ENCODE measurements at regions not wholly inside any gene's neighbourhood (a gene's known extent, or its start where the extent isn't known, plus 50 kb on each side); places are given as distances from the start of the nearest gene placed in this dataset.

- no peak overlapping the region for H3K4ac ChIP-seq (ENCODE audit: low read depth, low read length)
- H4K8ac ChIP-seq (ENCODE audit: low read depth, low read length): no peak overlapping the region
- no peak overlapping the region for H2BK5ac ChIP-seq (ENCODE audit: low read length)
- H2AK5ac ChIP-seq (ENCODE audit: low read length): no peak overlapping the region
- no peak overlapping the region for H4K5ac ChIP-seq (ENCODE audit: low read length)
- no peak overlapping the region for H2BK120ac ChIP-seq (ENCODE audit: low read depth, low read length)
- H3K18ac ChIP-seq (ENCODE audit: low read length): no peak overlapping the region
- H3K4me2 ChIP-seq (ENCODE audit: low read length): no peak overlapping the region
- H3K79me2 ChIP-seq (ENCODE audit: control insufficient read depth, insufficient read depth, low read length): no peaks in the 10 kb centered on the region
- H2BK15ac ChIP-seq (replicated peaks; ENCODE audit: low read depth): no peak overlapping the region
- no peak for DNase-seq
- no peak overlapping the region for H3K9ac ChIP-seq (ENCODE audit: low read length)
- no peaks in the 10 kb centered on the region for H3K4me1 ChIP-seq (ENCODE audit: control insufficient read depth, low read depth, low read length)
- H3K56ac ChIP-seq (ENCODE audit: low read length): no peak overlapping the region
- no peak overlapping the region for H3K27ac ChIP-seq (ENCODE audit: low read depth, low read length)
- H3K4me3 ChIP-seq (ENCODE audit: low read length): no peak overlapping the region
- H3K27me3 ChIP-seq (ENCODE audit: insufficient read depth, low read length, poor library complexity): no peaks in the 10 kb centered on the region
- no CpG with 5 or more reads among the region's 1 CpG for WGBS (ENCODE audit: extremely low coverage, insufficient coverage, low lambda C conversion rate)
- no peak overlapping the region for H3K23ac ChIP-seq (ENCODE audit: low read length)
- no peaks in the 10 kb centered on the region for H3K36me3 ChIP-seq (ENCODE audit: control insufficient read depth, insufficient read depth, low read length)
- no peaks in the 10 kb centered on the region for H3K79me1 ChIP-seq (ENCODE audit: low read length)
These were observed 814.4 kb downstream of the FSCB start for GRCh38 chr14:43692706-43693105.

GRCh38 chr14:43687921-43688320, 819.2 kb downstream of the FSCB start:
- no CpG with 5 or more reads among the region's 3 CpGs for WGBS (ENCODE audit: extremely low coverage, insufficient coverage, low lambda C conversion rate)
- no peak overlapping the region for H2BK120ac ChIP-seq (ENCODE audit: low read depth, low read length)
- H4K5ac ChIP-seq (ENCODE audit: low read length): no peak overlapping the region
- H3K4me2 ChIP-seq (ENCODE audit: low read length): no peak overlapping the region
- H3K23ac ChIP-seq (ENCODE audit: low read length): no peak overlapping the region
- no peak overlapping the region for H2BK5ac ChIP-seq (ENCODE audit: low read length)
- H3K79me1 ChIP-seq (ENCODE audit: low read length): no peaks in the 10 kb centered on the region
- H3K56ac ChIP-seq (ENCODE audit: low read length): no peak overlapping the region
- no peak overlapping the region for H3K9ac ChIP-seq (ENCODE audit: low read length)
- no peak overlapping the region for H2AK5ac ChIP-seq (ENCODE audit: low read length)
- H3K4me3 ChIP-seq (ENCODE audit: low read length): no peak overlapping the region
- H4K8ac ChIP-seq (ENCODE audit: low read depth, low read length): no peak overlapping the region
- no peaks in the 10 kb centered on the region for H3K79me2 ChIP-seq (ENCODE audit: control insufficient read depth, insufficient read depth, low read length)
- no peak overlapping the region for H3K27ac ChIP-seq (ENCODE audit: low read depth, low read length)
- no peaks in the 10 kb centered on the region for H3K27me3 ChIP-seq (ENCODE audit: insufficient read depth, low read length, poor library complexity)
- H2BK15ac ChIP-seq (replicated peaks; ENCODE audit: low read depth): no peak overlapping the region
- no peaks in the 10 kb centered on the region for H3K36me3 ChIP-seq (ENCODE audit: control insufficient read depth, insufficient read depth, low read length)
- H3K4ac ChIP-seq (ENCODE audit: low read depth, low read length): no peak overlapping the region
- H3K18ac ChIP-seq (ENCODE audit: low read length): no peak overlapping the region
- DNase-seq: peak; percentile 30
- no peaks in the 10 kb centered on the region for H3K4me1 ChIP-seq (ENCODE audit: control insufficient read depth, low read depth, low read length)

GRCh38 chr14:43677581-43677980, 829.5 kb downstream of the FSCB start:
- Histone ChIP-seq H2AK5ac (ENCODE audit: low read length) (no peak overlapping the region), H3K4ac (ENCODE audit: low read depth, low read length) (no peak overlapping the region), H3K9ac (ENCODE audit: low read length) (no peak overlapping the region), H2BK5ac (ENCODE audit: low read length) (no peak overlapping the region), H3K4me3 (ENCODE audit: low read length) (no peak overlapping the region), H3K79me2 (ENCODE audit: control insufficient read depth, insufficient read depth, low read length) (no peaks in the 10 kb centered on the region), H3K56ac (ENCODE audit: low read length) (no peak overlapping the region), H3K18ac (ENCODE audit: low read length) (no peak overlapping the region), H2BK15ac (replicated peaks; ENCODE audit: low read depth) (no peak overlapping the region), H2BK120ac (ENCODE audit: low read depth, low read length) (no peak overlapping the region), H3K27me3 (ENCODE audit: insufficient read depth, low read length, poor library complexity) (no peaks in the 10 kb centered on the region), H3K79me1 (ENCODE audit: low read length) (no peaks in the 10 kb centered on the region), H4K8ac (ENCODE audit: low read depth, low read length) (no peak overlapping the region), H3K36me3 (ENCODE audit: control insufficient read depth, insufficient read depth, low read length) (no peaks in the 10 kb centered on the region), H3K27ac (ENCODE audit: low read depth, low read length) (no peak overlapping the region), H3K4me1 (ENCODE audit: control insufficient read depth, low read depth, low read length) (no peaks in the 10 kb centered on the region), H4K5ac (ENCODE audit: low read length) (no peak overlapping the region), H3K4me2 (ENCODE audit: low read length) (no peak overlapping the region), H3K23ac (ENCODE audit: low read length) (no peak overlapping the region)
- WGBS (ENCODE audit: extremely low coverage, insufficient coverage, low lambda C conversion rate): no CpG with 5 or more reads among the region's 1 CpG
- no peak for DNase-seq

GRCh38 chr14:43674273-43674672, 832.8 kb downstream of the FSCB start:
- H3K4me1 ChIP-seq (ENCODE audit: control insufficient read depth, low read depth, low read length): no peaks in the 10 kb centered on the region
- no peak overlapping the region for H2BK5ac ChIP-seq (ENCODE audit: low read length)
- no peaks in the 10 kb centered on the region for H3K79me2 ChIP-seq (ENCODE audit: control insufficient read depth, insufficient read depth, low read length)
- no peak overlapping the region for H2BK120ac ChIP-seq (ENCODE audit: low read depth, low read length)
- no peak overlapping the region for H2AK5ac ChIP-seq (ENCODE audit: low read length)
- no peak overlapping the region for H4K8ac ChIP-seq (ENCODE audit: low read depth, low read length)
- H3K4ac ChIP-seq (ENCODE audit: low read depth, low read length): no peak overlapping the region
- DNase-seq: no peak
- H3K18ac ChIP-seq (ENCODE audit: low read length): no peak overlapping the region
- no peak overlapping the region for H3K4me2 ChIP-seq (ENCODE audit: low read length)
- H3K79me1 ChIP-seq (ENCODE audit: low read length): no peaks in the 10 kb centered on the region
- no peak overlapping the region for H3K9ac ChIP-seq (ENCODE audit: low read length)
- H3K27me3 ChIP-seq (ENCODE audit: insufficient read depth, low read length, poor library complexity): no peaks in the 10 kb centered on the region
- H4K5ac ChIP-seq (ENCODE audit: low read length): no peak overlapping the region
- H3K36me3 ChIP-seq (ENCODE audit: control insufficient read depth, insufficient read depth, low read length): no peaks in the 10 kb centered on the region
- no CpG with 5 or more reads among the region's 2 CpGs for WGBS (ENCODE audit: extremely low coverage, insufficient coverage, low lambda C conversion rate)
- no peak overlapping the region for H3K27ac ChIP-seq (ENCODE audit: low read depth, low read length)
- H2BK15ac ChIP-seq (replicated peaks; ENCODE audit: low read depth): no peak overlapping the region
- no peak overlapping the region for H3K56ac ChIP-seq (ENCODE audit: low read length)
- no peak overlapping the region for H3K23ac ChIP-seq (ENCODE audit: low read length)
- no peak overlapping the region for H3K4me3 ChIP-seq (ENCODE audit: low read length)

GRCh38 chr14:43671716-43672485, 835.2 kb downstream of the FSCB start:
- no peak overlapping the region for H2BK15ac ChIP-seq (replicated peaks; ENCODE audit: low read depth)

GRCh38 chr14:43669355-43669754, 837.7 kb downstream of the FSCB start:
- Histone ChIP-seq H2BK5ac (ENCODE audit: low read length) (no peak overlapping the region), H3K79me2 (ENCODE audit: control insufficient read depth, insufficient read depth, low read length) (no peaks in the 10 kb centered on the region), H3K27ac (ENCODE audit: low read depth, low read length) (no peak overlapping the region), H3K79me1 (ENCODE audit: low read length) (no peaks in the 10 kb centered on the region), H3K4ac (ENCODE audit: low read depth, low read length) (no peak overlapping the region), H3K27me3 (ENCODE audit: insufficient read depth, low read length, poor library complexity) (no peaks in the 10 kb centered on the region), H2BK120ac (ENCODE audit: low read depth, low read length) (no peak overlapping the region), H3K4me3 (ENCODE audit: low read length) (no peak overlapping the region), H2BK15ac (replicated peaks; ENCODE audit: low read depth) (no peak overlapping the region), H3K9ac (ENCODE audit: low read length) (no peak overlapping the region), H3K4me2 (ENCODE audit: low read length) (no peak overlapping the region), H3K56ac (ENCODE audit: low read length) (no peak overlapping the region), H4K8ac (ENCODE audit: low read depth, low read length) (no peak overlapping the region), H3K18ac (ENCODE audit: low read length) (no peak overlapping the region), H4K5ac (ENCODE audit: low read length) (no peak overlapping the region), H2AK5ac (ENCODE audit: low read length) (no peak overlapping the region), H3K4me1 (ENCODE audit: control insufficient read depth, low read depth, low read length) (no peaks in the 10 kb centered on the region), H3K23ac (ENCODE audit: low read length) (no peak overlapping the region), H3K36me3 (ENCODE audit: control insufficient read depth, insufficient read depth, low read length) (no peaks in the 10 kb centered on the region)
- no peak for DNase-seq
- no CpG with 5 or more reads among the region's 1 CpG for WGBS (ENCODE audit: extremely low coverage, insufficient coverage, low lambda C conversion rate)

More at GRCh38 chr14:43671716-43672485, 835.2 kb downstream of the FSCB start:
- H3K4me1 ChIP-seq (ENCODE audit: control insufficient read depth, low read depth, low read length): no peaks in the 10 kb centered on the region
- H4K5ac ChIP-seq (ENCODE audit: low read length): no peak overlapping the region
- no peak for DNase-seq
- no CpG with 5 or more reads among the region's 3 CpGs for WGBS (ENCODE audit: extremely low coverage, insufficient coverage, low lambda C conversion rate)
- H3K36me3 ChIP-seq (ENCODE audit: control insufficient read depth, insufficient read depth, low read length): no peaks in the 10 kb centered on the region
- H3K27me3 ChIP-seq (ENCODE audit: insufficient read depth, low read length, poor library complexity): no peaks in the 10 kb centered on the region
- no peak overlapping the region for H4K8ac ChIP-seq (ENCODE audit: low read depth, low read length)
- no peak overlapping the region for H3K4ac ChIP-seq (ENCODE audit: low read depth, low read length)
- no peak overlapping the region for H3K4me3 ChIP-seq (ENCODE audit: low read length)
- H3K79me2 ChIP-seq (ENCODE audit: control insufficient read depth, insufficient read depth, low read length): no peaks in the 10 kb centered on the region
- no peak overlapping the region for H3K18ac ChIP-seq (ENCODE audit: low read length)
- H3K9ac ChIP-seq (ENCODE audit: low read length): no peak overlapping the region
- no peak overlapping the region for H2AK5ac ChIP-seq (ENCODE audit: low read length)
- H3K4me2 ChIP-seq (ENCODE audit: low read length): no peak overlapping the region
- no peak overlapping the region for H3K23ac ChIP-seq (ENCODE audit: low read length)
- no peak overlapping the region for H2BK5ac ChIP-seq (ENCODE audit: low read length)
- H3K56ac ChIP-seq (ENCODE audit: low read length): no peak overlapping the region
- no peak overlapping the region for H2BK120ac ChIP-seq (ENCODE audit: low read depth, low read length)
- H3K27ac ChIP-seq (ENCODE audit: low read depth, low read length): no peak overlapping the region
- no peaks in the 10 kb centered on the region for H3K79me1 ChIP-seq (ENCODE audit: low read length)
